ENCODE measurements at regions not wholly inside any gene's neighbourhood (a gene's known extent, or its start where the extent isn't known, plus 50 kb on each side); places are given as distances from the start of the nearest gene placed in this dataset.
"Not testable (repeated sequence)": the region's sequence is repeated elsewhere in the genome, so short reads cannot be mapped to it uniquely, and the experiment has no call there.

DNA sequence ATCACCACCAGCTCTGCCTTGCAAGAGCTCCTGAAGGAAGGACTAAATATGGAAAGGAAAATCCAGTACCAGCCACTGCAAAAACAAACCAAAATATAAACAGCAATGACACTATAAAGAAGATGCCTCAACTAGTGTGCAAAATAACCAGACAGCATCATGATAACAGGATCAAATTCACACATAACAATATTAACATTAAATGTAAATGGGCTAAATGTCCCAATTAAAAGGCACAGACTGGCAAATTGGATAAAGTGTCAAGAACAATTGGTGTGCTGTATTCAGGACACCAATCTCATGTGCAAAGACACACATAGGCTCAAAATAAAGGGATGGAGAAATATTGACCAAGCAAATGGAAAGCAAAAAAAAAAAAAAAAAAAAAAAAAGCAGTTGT lies 629.8 kb downstream of the CETN3 start:
- TF ChIP-seq, protein P1, sequence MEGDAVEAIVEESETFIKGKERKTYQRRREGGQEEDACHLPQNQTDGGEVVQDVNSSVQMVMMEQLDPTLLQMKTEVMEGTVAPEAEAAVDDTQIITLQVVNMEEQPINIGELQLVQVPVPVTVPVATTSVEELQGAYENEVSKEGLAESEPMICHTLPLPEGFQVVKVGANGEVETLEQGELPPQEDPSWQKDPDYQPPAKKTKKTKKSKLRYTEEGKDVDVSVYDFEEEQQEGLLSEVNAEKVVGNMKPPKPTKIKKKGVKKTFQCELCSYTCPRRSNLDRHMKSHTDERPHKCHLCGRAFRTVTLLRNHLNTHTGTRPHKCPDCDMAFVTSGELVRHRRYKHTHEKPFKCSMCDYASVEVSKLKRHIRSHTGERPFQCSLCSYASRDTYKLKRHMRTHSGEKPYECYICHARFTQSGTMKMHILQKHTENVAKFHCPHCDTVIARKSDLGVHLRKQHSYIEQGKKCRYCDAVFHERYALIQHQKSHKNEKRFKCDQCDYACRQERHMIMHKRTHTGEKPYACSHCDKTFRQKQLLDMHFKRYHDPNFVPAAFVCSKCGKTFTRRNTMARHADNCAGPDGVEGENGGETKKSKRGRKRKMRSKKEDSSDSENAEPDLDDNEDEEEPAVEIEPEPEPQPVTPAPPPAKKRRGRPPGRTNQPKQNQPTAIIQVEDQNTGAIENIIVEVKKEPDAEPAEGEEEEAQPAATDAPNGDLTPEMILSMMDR (IDR thresholded peaks at IDR 0.05) = not testable (repeated sequence)
- not testable (repeated sequence) for TF ChIP-seq POLR2A (IDR thresholded peaks at IDR 0.05); POLR2AphosphoS5 (IDR thresholded peaks at IDR 0.05; ENCODE audit: insufficient read depth in 1 of 2, low read depth in 1 of 2)
